ENCODE measurements at regions not wholly inside any gene's neighbourhood (a gene's known extent, or its start where the extent isn't known, plus 50 kb on each side); places are given as distances from the start of the nearest gene placed in this dataset.
A peak's percentile ranks its signal among the peaks of the same experiment; 100 is the strongest.
"Not testable (repeated sequence)": the region's sequence is repeated elsewhere in the genome, so short reads cannot be mapped to it uniquely, and the experiment has no call there.

- DNase-seq = no peak
These were observed 216.4 kb downstream of the ANKRD30B start for GRCh38 chr18:14964406-14964805.

- not testable (repeated sequence) for DNase-seq
These were observed 217.0 kb downstream of the ANKRD30B start for GRCh38 chr18:14964976-14965375.

- DNase-seq = no peak
These were observed 217.6 kb downstream of the ANKRD30B start for GRCh38 chr18:14965553-14965952.

GRCh38 chr18:14967246-14967645, 219.3 kb downstream of the ANKRD30B start:
- not testable (repeated sequence) for DNase-seq

- no peak for DNase-seq
These were observed 221.5 kb downstream of the ANKRD30B start for GRCh38 chr18:14969500-14969899.

GRCh38 chr18:14970027-14970426, 222.1 kb downstream of the ANKRD30B start:
- no peak for DNase-seq

GRCh38 chr18:14971461-14972185, 223.7 kb downstream of the ANKRD30B start:
- DNase-seq = no peak

GRCh38 chr18:14973421-14973820, 225.4 kb downstream of the ANKRD30B start:
- not testable (repeated sequence) for DNase-seq

- DNase-seq = no peak
These were observed 226.1 kb downstream of the ANKRD30B start for GRCh38 chr18:14974088-14974487.

- no peak for DNase-seq
These were observed 226.6 kb downstream of the ANKRD30B start for GRCh38 chr18:14974576-14974975.

GRCh38 chr18:14975431-14975830, 227.5 kb downstream of the ANKRD30B start:
- no peak for DNase-seq

GRCh38 chr18:14976736-14977430, 228.9 kb downstream of the ANKRD30B start:
- DNase-seq = no peak

GRCh38 chr18:14978191-14978590, 230.2 kb downstream of the ANKRD30B start:
- DNase-seq = no peak

GRCh38 chr18:14978962-14979535, 231.1 kb downstream of the ANKRD30B start:
- peak; percentile 51 to 59 for DNase-seq

- DNase-seq = no peak
These were observed 231.9 kb downstream of the ANKRD30B start for GRCh38 chr18:14979875-14980274.

- not testable (repeated sequence) for DNase-seq
These were observed 236.6 kb downstream of the ANKRD30B start for GRCh38 chr18:14984531-14984930.

- DNase-seq = not testable (repeated sequence)
These were observed 237.5 kb downstream of the ANKRD30B start for GRCh38 chr18:14985291-14986013.

GRCh38 chr18:14987377-14987776, 239.4 kb downstream of the ANKRD30B start:
- not testable (repeated sequence) for DNase-seq

GRCh38 chr18:14987960-14988710, 240.2 kb downstream of the ANKRD30B start:
- not testable (repeated sequence) for DNase-seq

- DNase-seq = not testable (repeated sequence)
These were observed 241.6 kb downstream of the ANKRD30B start for GRCh38 chr18:14989569-14989968.

- not testable (repeated sequence) for DNase-seq
These were observed 244.0 kb downstream of the ANKRD30B start for GRCh38 chr18:14991934-14992445.

GRCh38 chr18:14992758-14993157, 244.8 kb downstream of the ANKRD30B start:
- DNase-seq = not testable (repeated sequence)

Data from activated T-cell treated with anti-CD3 and anti-CD28 coated beads, Interleukin-2, amount 50 U/mL, for 48 hours (primary cell).